Testis (tissue), 2 donors: ENCODE measurements at regions not wholly inside any gene's neighbourhood (a gene's known extent, or its start where the extent isn't known, plus 50 kb on each side); places are given as distances from the start of the nearest gene placed in this dataset.

ENCODE experiments used
- CTCF ChIP-seq, 3 experiments: fragments of 450-650 bp in 2 of 3; fragments of 200-600 bp in 1 of 3; sonication (generic) in 1 of 3; IDR thresholded peaks; one replicate each; pipeline ENCODE4 v1.5.1; 2016 to 2019; ENCODE audit warnings: antibody characterized with exemption in 3 of 3, mild to moderate bottlenecking in 2 of 3, moderate library complexity in 1 of 3
- POLR2A ChIP-seq: fragments of 450-650 bp; IDR thresholded peaks from one replicate; pipeline ENCODE4 v1.6.1; 2017; ENCODE audit warnings: antibody characterized with exemption, mild to moderate bottlenecking, moderate library complexity

- TF ChIP-seq CTCF (IDR thresholded peaks at IDR 0.05) (no peak), POLR2A (no peak)
Measured at GRCh38 chr7:24469118-24469517, 104.1 kb upstream of the PALS2 start.
